HG02970 (cell line): ENCODE measurements at regions not wholly inside any gene's neighbourhood (a gene's known extent, or its start where the extent isn't known, plus 50 kb on each side); places are given as distances from the start of the nearest gene placed in this dataset.

Source experiments
- ATAC-seq: cut with Tn5 transposase; IDR thresholded peaks from one replicate; pipeline ENCODE4 v1.9.1; 2021; ENCODE audit warnings: mild to moderate bottlenecking, moderate library complexity, moderate number of reproducible peaks; ENCODE audit not compliant: unreplicated experiment, low FRiP score

DNA sequence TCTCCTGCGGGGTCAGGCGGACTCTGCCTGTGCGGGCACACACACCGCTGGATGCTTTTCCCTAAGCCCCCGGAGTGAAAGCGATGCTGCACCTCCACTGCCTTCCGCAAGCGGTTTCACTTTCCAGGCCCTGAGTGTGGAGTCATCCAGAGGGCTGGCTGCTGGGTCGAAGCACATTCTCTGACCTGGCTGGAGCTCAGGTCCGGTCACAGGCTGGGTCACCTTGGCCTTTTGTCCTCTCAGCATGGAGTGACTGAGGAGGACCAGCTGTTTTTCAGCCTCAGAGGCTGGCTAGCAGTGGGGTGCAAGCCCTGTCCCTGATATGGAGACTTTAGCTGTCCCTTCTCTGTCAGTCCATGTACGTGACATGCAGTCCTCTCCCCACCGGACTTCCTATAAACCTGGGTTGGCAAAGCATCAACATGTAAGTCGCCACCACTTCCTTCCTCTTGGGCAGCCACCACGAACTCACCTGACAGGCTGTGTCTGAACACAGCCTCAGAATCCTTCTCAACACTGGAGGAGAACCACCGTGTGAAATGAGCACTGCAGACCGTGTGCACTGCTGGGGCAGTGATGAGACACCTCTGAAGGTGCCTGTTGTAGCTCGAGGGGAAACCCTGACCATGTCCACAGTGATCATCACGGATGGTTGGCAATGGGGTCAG, 51.3 kb downstream of the GADD45G start:
- no peak for ATAC-seq

DNA sequence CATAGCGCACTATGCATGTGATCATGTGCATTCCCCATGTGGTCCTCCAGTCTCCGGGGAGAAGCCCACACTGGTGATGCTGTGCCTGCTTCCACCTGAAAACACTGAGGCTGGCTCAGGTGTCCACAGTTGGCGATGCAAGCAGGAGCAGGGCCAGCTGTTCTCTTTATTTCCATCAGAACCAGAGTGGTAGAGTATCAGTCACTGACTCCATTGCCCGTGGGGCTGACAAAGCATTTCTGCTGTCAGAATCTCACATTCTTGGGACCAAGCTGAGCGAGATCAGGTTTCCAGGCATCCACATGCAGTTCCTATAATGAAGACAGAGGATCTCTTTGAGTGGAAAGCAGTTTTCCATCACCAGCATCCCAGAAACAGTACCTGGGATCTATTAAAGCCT, 52.5 kb downstream of the GADD45G start:
- no peak for ATAC-seq

DNA sequence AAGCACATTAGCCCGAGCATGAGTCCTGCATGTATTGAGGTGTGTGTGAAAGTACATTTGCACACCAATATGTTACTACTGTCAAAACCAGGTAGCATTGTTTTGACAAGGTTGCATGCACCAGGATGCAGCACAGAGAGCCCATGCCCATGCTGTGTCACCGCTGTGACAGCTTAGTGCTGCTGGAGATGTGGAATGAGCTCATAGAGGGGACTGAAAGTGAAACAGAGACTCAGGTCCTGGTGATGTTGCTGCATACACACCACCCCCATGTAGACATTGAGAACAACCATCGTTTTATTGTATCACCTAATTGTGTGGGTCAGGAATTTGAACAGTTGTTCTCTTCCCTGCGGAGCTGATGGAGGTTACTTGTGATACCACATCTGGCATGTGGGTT, 53.0 kb downstream of the GADD45G start:
- ATAC-seq, result no peak

DNA sequence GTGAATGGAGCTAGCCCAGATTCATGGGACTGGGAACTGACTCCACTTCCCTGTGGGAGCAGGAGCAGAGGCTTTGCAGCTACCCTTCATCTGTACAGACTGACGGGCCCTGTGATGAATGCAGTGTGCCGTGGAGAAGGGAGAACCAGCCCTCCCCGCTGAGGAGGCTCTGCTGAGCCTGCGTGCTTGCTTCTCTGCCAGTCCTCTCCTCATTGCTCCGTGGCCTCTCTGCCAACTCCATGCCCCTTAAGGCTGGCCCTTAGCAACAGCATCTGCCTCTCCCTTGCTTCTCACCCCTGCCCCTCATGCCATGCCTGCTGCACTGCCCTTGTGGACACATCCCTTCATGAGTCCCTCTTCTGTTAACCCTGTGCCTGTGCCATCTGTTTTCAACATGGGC, 53.6 kb downstream of the GADD45G start:
- ATAC-seq, result no peak

DNA sequence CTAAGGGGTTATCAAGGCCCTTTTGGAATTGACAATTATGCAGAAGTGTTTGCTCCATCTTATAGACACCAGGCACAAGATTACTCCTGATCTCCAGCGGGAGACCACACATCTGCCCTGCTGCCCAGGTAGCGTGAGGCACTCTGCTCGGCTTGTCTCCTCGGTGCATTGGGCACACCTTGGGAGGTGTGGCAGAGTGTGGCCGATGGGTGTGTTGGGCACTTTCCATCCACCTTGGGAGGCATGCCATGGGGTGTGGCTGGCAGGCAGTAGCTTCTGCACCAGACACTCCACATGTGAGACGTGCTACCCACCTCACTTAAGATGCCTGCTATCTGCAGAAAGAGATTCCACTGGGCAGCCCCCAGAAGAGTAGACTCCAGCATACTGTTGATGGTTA, 54.1 kb downstream of the GADD45G start:
- ATAC-seq, result no peak

DNA sequence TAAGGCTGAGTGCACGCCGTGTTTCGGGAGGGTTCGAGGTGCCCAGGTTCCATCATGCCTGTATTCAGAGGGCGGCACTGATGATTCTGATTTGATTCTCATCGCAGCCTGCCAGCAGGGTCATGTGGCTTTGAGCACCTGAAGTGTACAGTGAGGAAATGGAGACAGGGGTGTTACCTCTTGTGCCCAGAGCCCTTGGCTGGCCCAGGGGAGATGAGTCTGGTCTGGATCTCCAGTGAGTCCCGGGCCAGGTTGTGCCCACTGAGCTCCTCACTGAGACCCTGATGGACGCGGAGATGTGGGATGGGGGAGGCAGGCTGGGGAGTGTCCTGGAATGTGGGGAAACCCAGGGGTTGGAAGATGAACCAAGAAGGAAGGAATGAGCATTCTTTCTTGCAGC, 54.7 kb downstream of the GADD45G start:
- no peak for ATAC-seq

DNA sequence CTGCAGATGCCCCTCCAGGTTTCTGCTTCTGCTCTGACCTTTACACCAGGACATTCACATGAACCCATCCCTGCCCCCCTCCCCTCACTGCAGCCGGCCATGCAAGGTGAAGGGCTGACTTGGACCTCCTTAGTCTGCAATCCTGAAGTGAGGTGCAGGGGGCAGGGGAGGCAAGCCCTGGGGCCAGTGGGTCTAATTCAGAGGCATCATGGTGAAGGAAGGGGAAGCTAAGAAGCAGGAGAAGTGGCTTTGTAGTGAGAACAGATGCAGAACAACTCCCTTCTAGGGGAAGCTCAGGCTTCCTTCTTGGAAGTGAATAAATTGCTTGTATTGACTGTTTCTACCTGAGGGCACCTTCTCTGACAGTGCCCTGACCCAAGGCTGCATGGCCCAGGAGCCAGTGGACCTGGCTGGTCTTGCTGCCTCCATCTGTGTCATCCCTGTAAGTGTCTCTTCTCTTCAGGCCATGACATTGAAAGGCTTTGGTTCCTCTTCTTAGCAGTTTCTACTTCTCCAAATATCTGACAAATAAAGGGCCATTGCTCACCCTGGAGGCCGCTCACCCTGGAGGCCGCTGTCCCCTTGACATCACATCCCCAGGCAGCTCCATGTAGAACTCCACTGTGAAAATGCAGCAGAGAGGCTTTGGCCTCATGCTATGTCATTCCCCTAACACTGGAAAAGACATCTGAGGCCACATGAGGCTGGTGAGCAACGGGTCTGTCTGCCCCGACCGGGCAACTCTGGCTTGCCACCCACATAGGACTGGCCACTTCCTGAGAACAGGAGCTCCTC, 55.3 kb downstream of the GADD45G start:
- no peak for ATAC-seq

DNA sequence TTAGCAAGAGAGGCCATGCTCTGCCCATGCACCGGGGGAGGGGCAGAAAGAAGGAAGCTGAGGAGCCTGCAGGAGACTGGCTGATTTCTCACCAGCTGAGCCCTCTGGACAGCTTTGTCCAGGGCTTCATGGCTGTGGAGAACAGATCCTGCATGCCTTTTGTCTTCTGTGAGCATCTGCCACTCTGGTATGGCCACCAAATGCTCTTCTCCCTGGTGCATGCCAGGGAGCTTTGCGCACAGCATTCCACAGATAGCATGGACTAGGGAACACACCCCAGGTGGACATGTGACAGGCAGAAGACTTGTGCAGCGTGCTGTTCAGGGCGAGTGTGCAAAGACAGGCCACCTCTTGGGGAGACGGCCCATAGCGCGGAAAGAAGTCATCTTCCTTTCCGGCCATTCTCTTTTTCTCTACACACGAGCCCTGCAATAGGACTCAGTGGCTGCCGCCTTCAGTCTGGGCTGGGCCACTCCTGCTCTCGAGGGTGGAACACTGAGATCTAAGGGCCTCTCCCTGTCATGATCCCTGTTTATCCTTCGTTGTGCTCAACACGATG, 56.7 kb downstream of the GADD45G start:
- ATAC-seq, result no peak

DNA sequence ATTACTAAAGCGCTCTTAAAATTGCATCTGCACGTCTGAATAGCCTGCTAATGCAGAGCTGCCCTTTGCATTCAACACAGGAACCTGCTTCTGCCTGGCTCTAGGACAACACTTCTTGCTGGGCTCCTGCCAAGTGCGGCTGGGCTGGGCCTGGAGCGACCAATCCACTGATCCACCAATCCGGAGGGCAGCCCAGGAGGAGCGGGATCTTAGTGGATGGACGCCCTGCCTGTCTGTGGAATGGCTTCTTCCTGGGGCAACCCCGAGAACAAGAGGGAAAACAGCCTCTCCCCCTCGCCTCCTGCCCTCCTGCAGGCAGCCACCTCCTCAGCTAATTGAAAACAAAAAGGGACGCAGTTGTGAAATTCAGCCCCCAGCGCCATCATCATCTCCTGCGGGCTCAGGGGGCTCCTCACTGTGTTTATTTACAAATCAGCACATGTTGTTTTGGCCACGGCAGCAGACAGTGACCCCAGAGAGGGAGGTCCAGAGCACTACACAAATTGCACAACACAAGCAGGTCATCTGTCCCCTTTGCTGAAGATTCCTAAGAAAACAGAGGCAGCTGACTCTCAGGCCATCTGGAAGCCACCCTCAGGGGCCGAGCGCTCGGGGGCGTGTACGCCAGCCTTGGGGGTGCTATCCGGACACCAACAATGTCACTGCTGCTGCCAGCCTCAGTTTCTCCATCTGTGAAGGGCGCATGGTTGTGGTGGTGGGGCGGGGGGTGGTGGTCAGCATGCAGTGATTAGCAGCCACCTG, 57.3 kb downstream of the GADD45G start:
- no peak for ATAC-seq

DNA sequence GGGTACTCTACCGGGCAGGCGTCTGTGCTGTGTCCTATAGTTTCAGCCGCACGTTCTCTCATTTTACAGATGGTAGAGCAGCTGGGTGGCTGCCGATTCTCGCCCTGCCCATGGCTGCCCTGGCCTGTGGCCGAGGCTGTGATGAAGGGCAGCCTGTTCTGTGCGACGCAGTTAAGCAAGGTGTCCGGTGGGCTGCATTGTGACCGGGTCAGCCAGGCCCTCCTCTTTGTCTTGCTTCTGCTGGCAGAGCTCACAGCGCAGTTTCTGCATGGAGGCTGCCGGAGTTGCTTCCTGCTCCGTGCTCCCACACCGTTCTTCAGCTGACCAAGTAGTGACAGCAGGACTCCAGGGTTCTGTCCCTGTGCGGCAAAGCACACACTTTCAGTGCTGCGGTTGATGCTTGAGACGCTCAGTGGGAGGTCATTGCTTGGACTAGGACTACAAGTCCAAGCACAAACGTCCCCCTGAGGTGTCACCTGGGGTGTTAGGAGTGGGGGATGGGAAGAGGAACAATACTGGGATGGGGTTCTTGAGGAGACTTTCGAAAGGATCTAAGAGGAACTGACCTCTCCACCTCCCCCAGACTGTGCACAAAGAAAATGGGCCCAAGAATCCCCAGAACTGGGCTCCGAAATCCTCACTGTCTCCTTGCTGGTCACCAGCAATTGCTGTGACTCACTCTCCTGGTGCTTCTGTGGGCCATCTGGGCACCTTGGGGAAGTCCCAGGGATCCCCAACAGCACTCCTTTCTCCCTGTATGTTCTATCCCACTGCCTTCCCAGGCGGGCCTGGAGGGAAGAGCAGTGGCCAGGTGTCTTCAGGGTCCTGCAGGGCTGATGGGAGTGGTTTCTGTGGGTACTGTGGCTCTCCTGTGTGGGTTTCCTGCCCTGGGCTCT, 58.2 kb downstream of the GADD45G start:
- ATAC-seq, result no peak

DNA sequence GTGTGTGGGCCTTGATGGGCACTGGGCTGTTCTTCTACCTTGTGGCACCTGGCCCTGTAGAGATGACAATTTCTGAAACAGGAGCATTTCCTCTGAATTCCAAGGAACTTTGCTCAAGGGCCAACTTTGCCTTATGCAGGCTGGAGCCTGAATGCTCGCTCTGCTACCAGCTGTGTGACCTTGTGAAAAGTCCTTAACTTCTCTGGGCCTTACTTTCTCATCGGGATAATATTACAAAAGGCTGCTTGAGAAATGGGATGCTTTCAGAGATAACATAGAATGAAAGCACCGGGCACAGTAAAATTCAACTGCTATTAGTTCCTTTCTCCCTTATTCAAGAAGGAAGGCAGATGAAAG, 58.8 kb downstream of the GADD45G start:
- no peak for ATAC-seq

DNA sequence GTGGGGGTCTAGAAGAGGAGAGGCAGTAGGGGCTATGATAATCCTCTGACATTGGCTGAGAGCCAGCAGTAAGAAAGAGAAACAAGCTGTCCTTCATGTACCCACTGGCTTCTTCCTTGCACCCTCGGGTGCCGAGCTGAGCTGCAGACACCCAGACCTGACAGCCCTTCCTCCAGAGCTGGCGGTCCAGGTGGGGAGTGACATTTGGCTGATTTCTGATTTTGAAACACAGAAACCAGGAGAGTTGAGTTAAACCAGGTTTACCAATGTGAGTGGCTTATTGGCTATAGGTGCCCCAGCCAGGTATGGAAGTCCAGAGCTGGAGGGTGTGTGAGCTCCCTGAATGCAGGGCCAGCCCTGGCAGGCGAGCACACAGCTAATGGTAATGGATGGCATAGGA, 59.2 kb downstream of the GADD45G start:
- no peak for ATAC-seq

DNA sequence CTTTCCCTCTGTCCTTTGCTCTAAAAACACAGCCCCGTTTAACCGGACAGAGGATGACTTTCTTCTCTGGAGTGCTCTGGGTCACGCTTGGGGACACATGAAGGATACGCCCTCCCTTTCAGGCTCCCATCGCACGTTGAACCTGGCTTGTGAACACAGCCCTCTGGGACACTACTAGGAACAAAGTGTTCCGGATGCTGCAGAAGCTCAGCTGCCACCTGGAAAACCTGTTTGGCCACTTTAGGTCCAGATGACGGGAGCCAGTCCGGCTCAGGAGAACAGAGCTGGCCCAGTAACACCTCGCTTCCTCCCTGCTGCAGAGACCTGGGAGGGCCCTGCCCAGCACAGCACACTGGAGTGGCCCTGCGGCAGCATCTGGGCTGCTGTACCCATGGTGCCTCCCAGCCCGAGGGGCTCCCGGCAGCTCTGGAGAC, 60.1 kb downstream of the GADD45G start:
- no peak for ATAC-seq

DNA sequence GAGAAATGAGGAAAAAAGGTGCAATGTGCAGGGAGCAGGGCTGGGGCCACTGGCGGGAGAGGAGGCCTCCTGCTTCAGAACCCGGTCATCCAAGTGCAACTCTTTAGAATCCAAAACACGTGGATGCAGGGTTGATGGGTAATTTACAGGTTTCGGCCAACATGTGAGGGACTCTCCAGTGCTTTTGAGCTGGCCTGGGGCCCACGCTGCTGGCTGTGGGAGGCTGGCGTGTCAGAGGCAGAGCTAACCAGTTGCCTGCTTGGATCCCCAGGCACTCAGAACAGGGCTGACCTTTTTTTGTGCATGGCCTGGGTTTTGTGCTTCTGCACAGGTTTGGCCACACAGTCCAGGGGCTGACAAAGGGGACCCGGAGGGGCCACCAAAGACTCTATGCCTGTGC, 61.6 kb downstream of the GADD45G start:
- no peak for ATAC-seq

DNA sequence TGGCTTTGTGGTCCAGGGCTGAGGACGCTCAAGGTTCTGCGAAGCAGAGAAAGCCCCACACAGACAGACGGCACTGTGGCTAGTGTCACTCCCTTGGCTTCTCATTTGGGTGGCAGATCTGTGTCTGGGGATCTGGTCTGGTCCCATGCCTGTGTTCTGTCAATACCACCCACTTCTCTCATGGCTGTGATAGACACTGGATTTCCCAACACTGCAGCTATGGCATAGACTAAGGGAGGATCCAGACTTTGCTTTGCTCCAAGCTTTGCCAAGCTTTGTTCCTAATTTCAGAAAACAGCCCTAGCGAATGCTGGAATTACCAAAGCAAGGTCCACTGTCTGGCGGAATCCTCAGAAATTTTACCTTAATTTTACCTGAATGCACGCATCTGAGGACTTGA, 62.1 kb downstream of the GADD45G start:
- no peak for ATAC-seq

DNA sequence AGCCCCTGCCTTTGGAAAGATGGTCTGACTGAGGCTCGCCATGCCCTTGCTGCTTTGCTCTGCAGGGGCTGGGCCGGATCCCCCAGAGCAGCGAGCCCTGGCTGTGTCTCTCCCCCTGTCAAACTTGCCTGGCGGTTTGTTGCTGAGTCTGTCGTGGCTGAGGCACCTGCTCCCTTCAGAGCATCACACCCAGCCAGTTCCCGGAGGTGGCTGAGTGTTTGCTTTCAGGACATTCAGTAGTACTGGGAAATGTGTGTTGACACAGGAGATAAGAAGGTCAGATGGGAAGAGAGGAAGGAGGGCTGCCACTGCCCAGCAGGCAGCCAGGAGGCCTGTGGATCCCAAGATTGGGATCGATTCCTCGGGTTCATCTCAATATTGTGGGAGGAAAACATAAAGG, 62.9 kb downstream of the GADD45G start:
- no peak for ATAC-seq

DNA sequence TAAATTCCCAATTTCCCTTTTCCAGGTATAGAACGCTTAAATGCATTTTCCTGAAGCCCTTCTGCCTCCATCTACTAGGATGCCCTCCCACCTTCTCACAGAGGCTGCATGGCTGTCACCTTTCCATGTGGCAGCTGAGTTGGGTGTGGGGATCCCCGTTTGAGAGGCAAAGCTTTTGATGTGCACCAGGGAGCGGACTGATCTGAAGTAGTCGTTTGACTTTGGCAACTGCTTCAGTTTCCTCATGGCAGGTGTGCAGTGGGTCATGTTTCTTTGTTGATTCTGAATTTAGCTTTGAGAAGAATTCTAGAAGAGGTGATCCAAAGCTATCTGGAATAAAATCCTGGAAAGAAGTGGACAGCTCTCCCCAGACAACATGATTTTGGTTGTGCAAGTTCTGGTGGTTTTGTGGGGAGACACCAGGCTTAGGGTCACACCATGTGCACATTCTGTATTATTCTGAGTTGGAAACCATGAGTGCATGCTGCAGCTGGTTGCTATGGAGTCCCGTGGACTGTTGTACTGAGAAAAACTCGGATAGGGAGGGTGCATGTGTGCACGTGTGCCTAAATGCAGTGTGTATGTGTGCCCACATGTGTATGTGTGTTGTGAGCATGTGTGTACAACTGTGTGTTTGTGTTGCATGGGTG, 63.5 kb downstream of the GADD45G start:
- ATAC-seq, result no peak

DNA sequence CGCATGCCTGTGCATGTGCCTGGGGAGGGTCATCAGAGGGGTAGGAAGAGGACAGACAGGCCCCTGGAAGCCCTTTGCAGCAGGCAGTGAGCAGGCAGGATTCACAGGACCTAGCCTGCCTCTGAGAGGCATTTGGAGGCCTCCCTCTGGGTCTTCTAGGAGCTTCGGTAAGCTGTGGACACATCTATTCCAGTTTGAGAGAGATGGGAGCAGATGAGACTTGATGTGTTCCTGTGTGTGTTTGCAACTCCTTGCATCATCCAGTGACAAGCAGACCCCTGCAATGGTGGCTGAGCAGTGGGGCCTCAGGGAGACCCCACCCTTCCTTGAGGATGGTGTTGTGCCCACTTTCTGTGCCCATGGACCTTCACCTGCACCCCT, 64.0 kb downstream of the GADD45G start:
- ATAC-seq, result no peak

DNA sequence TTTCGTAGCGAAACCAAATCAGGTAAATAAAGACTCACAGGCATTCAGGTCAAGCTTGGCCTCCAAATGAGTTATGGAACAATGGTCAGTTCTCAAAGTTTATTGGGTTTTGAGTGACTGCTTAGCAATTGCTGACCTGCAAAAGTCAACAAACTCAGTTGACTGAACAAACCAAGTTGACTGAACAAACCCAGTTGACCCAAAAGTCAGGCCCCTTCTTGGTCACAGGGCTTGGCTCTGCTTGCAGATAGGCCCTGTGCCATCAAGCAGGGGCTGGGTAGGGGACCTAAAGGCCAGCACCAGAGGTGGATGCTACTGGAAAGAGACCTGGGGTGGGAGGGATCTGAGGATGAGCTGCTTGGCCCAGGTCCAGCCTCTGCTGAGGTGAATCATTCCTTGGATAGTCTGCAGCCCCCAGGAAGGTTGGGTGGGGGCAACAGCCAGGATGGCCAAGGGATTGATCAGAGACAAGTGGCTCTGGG, 64.6 kb downstream of the GADD45G start:
- no peak for ATAC-seq

DNA sequence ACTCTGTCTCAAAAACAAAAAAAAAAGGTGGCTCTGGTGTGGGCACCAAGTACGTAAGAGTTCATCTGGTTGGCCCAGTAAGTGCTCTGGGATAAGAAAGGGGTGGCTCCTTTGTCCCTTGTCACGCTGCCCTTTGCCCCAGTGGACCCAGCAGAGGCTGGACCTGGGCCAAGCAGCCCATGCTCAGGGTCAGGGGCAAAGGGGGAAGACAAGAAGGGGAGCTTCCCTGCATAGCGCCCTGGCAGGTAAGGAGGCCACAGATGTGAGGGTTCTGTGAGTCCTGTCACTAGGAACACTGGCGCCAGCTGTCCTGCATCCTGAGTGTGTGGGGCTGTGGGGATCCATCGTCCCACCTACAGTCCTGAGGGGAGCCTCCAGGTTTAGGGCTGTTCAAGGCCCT, 65.3 kb downstream of the GADD45G start:
- no peak for ATAC-seq
